ENCODE measurements at regions not wholly inside any gene's neighbourhood (a gene's known extent, or its start where the extent isn't known, plus 50 kb on each side); places are given as distances from the start of the nearest gene placed in this dataset.

DNA sequence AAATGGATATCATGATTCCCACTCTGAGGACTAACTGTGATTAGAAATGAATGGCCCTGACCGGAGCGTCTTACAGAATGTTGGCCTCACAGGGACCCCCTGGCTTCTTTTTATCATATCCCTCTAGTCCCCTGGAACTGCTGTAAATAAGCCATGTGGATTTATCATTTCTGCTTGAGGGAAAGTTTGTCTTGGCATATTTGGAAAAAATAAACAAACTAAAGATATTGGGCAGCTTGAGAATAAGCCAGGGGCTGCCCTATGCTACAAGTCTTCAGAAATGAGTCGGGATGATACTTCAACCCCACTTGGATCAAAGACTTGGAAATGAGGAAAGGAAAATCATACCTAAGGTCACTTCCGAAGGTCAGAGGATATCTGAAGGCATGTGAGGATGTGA is 179.1 kb downstream of the THBS2 start:
- TF ChIP-seq, protein P1, sequence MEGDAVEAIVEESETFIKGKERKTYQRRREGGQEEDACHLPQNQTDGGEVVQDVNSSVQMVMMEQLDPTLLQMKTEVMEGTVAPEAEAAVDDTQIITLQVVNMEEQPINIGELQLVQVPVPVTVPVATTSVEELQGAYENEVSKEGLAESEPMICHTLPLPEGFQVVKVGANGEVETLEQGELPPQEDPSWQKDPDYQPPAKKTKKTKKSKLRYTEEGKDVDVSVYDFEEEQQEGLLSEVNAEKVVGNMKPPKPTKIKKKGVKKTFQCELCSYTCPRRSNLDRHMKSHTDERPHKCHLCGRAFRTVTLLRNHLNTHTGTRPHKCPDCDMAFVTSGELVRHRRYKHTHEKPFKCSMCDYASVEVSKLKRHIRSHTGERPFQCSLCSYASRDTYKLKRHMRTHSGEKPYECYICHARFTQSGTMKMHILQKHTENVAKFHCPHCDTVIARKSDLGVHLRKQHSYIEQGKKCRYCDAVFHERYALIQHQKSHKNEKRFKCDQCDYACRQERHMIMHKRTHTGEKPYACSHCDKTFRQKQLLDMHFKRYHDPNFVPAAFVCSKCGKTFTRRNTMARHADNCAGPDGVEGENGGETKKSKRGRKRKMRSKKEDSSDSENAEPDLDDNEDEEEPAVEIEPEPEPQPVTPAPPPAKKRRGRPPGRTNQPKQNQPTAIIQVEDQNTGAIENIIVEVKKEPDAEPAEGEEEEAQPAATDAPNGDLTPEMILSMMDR (conservative IDR thresholded peaks at IDR 0.05) = no peak
- no peak for TF ChIP-seq EZH2 (IDR thresholded peaks at IDR 0.05; ENCODE audit: low read depth)
